LoVo (cell line): ENCODE measurements at regions not wholly inside any gene's neighbourhood (a gene's known extent, or its start where the extent isn't known, plus 50 kb on each side); places are given as distances from the start of the nearest gene placed in this dataset.
A peak's percentile ranks its signal among the peaks of the same experiment; 100 is the strongest.
"Not testable (repeated sequence)": the region's sequence is repeated elsewhere in the genome, so short reads cannot be mapped to it uniquely, and the experiment has no call there.

Source experiments
- DNase-seq: peaks from one replicate; pipeline ENCODE4 v3.0.0-alpha.2; 2016; ENCODE audit warnings: low spot score

- DNase-seq = no peak
Measured at GRCh38 chr3:174336784-174337183, 522.4 kb upstream of the NAALADL2 start.

DNA sequence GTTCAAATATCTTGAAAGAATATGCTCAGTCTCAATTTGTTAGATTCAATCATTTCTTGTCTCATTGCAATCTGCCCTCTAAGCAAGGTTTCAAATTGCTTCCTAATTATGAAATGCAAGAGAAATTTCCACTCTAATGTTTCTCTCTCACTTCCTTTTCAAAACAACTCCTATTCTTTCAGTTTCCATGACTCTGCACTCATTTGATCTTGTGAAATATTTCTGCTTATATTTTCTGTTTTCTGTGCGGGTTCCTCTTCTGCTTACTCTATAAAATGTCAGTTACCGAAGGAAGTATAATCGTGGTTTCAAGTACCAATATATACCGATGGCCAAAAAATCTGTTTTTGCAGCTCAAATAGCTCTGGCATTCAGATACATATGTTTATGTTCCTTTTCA lies 521.9 kb upstream of the NAALADL2 start:
- DNase-seq = no peak

DNA sequence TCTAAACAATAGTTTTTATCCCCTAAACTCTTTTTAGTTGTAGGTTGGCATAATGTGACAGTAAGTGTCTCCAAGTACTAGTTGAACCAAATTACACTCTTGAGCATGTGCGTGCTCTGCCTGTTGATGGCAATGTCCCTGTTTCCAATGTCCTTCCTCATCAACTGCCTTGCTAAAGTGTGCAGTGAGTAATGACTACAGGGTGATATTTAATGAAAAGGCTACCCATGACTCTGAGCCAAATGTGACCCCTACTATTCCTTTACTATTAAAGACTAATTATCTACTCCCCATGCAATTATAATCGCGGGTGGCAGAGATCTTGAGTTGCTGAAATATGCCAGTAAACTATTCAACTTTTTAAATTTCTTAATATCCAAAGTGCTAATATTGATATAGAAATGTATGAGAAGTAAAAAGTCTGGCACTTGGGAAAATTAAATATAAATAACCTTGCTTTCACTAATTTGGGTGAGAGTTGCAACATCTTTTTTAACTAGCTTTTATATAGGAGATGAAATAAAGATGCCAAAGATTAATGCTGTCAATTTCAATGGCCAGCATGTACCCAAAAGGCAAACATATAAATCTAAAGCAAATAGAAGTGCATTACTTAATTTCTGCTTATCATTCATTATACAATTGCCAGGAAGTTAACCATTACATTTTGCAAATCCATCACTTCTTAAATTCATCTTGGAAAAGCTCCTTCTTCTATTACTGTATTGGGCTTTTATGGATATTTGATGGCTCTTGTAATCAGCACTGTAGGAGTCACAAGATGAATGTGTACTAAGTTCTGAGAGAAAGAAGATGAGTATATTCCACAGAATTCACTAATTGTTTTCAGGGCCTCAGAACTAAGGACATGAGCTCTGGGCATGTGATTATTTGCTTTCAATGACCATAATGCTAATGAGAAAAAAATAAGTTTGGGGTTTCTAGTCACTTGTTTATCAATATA lies 518.2 kb upstream of the NAALADL2 start:
- no peak for DNase-seq

GRCh38 chr3:174342171-174342570 lies 517.0 kb upstream of the NAALADL2 start:
- DNase-seq = no peak

DNA sequence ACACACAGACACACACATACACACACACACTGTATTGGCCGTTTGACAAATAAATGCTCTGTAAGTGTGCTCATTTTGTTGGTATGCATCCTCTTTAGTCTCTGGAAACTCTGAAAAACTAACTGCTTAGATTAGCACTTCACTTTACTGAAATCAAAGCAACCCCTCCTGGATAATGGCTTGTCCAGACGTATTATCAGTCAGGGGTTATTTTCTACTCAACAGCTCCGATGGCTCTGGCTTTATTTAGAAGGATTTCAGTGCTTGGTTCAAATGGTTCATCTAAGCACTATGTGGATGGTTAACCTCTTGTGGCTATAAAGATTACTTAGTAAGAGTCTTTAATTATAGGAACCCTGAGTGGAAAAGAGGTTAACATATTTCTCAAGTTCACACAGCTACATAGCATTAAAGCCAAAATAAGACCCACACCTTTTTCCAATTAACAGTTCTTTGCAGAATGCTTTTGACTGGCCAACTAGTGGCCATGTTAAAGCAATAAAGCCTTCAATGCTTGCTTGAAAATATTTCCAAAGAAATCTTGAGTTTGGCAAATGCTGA lies 516.1 kb upstream of the NAALADL2 start:
- DNase-seq = no peak

- no peak for DNase-seq
Measured at GRCh38 chr3:174346141-174346540, 513.0 kb upstream of the NAALADL2 start.

DNA sequence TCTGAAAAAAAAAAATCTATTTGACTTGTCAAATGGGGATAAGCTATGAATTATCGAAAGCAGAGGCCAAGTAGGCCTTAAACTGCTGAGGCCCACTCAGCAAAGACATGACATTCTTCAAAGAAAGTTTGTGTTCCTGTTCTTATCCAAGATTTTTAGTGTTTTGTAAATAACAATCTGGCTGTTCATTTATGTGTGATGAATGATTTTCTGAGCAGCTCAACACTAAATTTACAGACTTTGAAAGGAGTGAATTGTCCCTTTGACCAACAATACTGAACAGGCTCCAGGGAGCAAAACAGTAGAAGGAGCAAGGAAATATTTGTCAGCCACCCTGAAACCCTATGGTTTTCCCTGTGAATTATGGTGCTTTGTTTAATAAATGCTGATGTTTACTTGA lies 512.6 kb upstream of the NAALADL2 start:
- no peak for DNase-seq

DNA sequence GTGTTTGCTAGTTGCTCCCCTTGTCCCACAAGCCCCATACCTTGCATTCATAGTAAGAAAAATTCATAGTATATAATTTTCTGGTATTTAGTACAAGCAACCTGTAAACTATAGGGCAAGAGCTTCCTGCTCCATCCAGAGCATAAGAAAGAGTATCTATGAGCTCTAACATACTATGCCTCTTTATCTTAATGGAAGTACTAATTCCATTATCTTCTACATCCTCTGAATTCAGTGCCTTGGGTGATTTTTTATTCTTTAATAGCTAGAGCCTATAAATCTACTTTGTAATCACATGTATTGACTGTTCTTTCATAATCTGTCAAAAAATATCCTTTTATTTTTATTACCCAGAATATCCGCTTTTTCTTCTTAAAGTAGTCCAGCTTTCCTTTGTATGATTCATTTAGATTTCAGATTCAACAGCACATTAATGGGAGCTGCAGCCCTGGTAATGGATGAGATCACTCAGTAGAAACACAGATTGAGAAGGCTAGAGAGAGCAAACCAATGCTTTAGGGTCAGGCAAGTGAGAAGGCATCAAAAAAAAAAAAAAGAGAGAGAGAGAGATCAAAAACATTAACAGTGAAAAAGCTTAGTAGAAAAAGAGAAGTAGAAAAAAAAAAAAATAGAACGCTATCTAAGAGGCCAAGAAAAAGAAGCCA lies 511.5 kb upstream of the NAALADL2 start:
- no peak for DNase-seq

DNA sequence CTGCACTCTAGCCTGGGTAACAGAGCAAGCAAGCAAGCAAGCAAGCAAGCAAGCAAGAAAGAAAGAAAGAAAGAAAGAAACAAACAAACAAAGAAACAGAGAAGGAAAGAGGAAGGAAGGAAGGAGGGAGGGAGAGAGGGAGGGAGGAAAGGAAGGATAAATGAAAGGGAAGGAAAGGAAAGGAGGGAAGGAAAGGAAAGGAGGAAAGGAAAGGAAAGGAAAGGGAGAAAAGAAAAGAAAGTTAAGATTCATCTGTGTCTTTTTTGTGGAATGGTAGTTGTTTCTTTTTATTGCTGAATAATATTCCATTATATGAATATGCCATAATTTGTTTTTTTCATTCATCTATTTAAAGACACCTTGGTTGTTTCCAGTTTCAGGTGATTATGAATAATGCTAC lies 506.9 kb upstream of the NAALADL2 start:
- DNase-seq = no peak

DNA sequence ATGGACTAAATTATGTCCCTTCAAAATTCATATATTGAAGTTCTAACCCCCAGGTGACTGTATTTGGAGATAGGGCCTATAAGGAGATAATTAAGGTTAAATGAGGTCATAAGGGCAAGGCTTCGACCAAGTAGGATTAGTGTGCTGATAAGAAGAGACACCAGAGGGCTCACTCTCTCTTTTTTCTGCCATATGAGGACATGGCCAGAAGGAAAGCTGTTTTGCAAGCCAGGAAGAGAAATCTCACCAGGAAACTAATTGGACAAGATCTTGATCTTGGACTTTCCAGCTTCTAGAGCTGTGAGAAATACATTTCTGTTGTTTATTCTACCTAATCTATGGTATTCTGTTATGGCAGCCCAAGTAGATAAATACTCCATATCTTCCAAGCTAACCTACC lies 503.6 kb upstream of the NAALADL2 start:
- DNase-seq = peak; percentile 34

GRCh38 chr3:174356596-174356995 lies 502.5 kb upstream of the NAALADL2 start:
- DNase-seq = no peak

- DNase-seq = no peak
Measured at GRCh38 chr3:174358252-174358651, 500.9 kb upstream of the NAALADL2 start.

DNA sequence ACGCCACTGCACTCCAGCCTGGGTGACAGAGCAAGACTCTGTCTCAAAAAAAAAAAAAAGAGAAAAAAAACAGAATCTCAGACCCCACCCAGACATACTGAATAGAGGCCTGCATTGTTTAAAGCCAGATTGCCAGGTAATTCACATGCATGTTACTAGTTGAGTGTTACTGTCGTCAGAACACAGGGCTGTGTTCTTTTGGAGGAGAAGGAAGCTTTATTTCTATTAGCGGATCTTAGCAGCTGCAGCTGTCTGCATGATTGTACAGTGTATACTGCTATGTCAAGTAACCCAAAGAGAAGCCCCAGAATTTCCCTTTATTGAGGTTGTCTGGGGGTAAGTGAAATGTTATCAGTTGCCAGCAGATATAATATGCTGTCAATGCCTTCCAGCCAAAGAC lies 496.6 kb upstream of the NAALADL2 start:
- DNase-seq = no peak

DNA sequence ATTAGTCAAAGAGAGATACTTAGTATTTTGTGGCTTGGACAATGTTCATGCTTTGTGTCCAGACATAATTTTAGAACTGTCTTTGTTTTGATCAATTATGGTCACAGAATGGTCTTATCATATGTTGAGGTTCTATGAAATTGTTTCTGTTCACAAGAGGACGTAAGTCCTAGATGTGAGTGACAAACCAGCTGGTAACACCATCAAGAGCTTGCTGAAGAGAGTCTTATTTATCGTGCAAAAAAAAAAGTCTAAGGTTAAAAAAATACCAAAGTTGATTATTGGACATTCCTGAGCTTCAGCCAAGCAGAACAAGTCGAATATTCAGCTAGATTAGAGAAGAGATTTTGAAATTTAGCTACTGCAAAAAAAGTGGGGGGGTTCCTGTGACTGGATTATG lies 495.9 kb upstream of the NAALADL2 start:
- DNase-seq = no peak

DNA sequence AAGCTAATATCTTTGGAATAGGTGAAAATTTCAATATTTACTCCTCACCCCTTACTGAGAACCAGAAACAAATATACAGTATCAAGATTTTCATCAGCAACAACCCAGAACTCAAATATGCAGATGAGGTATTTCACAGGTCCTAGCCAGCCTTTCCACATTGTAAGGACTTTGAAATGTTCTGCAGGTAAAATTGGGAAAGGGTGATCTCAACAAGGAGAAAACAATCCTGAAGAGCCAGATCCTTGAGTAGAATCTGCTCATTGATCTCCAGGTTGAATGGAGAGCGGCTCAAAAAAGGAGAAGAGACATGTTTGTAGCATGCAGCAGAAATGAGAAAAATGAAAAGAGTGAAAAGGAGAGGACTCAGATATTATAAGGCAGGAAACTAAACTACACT lies 493.3 kb upstream of the NAALADL2 start:
- no peak for DNase-seq

DNA sequence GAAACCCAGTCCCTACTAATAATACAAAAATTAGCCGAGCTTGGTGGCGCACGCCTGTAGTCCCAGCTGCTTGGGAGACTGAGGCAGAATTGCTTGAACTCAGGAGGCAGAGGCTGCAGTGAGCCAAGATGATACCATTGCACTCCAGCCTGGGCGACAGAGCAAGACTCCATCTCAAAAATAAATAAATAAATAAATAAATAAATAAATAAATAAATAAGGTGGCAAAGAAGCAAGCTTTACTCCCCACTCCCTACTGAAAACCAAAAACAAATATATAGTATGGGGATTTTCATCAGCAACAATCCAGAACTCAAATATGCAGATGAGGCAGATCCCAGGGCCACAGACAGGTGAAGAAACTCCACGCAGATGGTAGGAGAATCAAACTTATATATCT lies 492.2 kb upstream of the NAALADL2 start:
- DNase-seq = not testable (repeated sequence)

DNA sequence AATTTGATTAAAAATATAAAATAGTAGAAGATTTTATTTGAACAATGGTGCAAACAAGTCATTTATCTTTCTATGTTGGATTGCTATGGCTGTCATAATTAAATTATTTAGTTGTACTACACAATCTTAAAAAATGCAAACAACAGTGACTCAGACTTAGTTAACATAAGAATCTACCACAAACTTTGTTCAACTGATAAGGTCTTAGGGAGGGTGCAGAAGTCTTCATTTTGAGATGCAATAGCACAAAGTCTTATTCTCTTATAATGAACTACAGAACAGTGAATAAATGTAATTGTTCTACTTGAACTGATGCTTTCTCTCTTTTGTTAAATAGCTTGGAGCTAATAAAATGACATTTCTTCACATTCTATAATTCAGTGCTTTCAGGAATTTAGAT lies 482.8 kb upstream of the NAALADL2 start:
- no peak for DNase-seq

DNA sequence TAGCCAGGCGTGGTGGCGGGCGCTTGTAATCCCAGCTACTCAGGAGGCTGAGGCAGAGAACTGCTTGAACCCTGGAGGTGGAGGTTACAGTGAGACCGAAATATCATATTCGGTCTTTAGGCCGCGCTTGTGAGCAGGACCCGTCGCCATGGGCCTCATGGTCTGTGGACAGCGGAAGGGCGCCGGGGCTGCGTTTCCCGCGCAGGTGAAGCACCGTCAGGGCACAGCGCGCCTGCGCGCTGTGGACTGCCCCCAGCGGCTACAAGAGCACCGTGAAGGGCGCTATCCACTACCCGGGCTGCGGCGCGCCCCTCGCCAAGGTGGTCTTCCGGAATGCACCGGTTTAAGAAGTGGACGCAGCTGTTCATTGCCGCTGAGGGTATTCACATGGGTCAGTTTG lies 482.0 kb upstream of the NAALADL2 start:
- DNase-seq = no peak

GRCh38 chr3:174377684-174378083 lies 481.4 kb upstream of the NAALADL2 start:
- DNase-seq = no peak

- no peak for DNase-seq
Measured at GRCh38 chr3:174382878-174383277, 476.3 kb upstream of the NAALADL2 start.

DNA sequence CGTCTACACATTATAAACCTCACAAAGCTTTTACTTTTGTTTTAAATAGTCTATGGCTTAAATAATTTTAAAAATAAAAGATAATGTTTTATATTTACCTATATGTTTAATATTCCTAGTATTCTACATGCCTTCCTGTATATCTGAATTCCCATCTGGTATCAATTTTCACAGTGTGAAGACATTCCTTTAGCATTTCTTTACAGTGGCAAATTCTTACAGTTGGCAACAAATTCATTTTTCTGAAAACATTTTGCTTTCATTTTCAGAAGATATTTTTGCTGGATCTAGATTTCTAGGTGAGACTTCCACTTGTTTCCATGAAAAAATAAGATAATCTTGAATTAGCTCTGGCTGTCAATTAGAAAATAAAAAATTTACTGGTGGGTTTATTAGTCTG lies 471.4 kb upstream of the NAALADL2 start:
- no peak for DNase-seq

- DNase-seq = peak; percentile 39
Measured at GRCh38 chr3:174397848-174398247, 461.3 kb upstream of the NAALADL2 start.

DNA sequence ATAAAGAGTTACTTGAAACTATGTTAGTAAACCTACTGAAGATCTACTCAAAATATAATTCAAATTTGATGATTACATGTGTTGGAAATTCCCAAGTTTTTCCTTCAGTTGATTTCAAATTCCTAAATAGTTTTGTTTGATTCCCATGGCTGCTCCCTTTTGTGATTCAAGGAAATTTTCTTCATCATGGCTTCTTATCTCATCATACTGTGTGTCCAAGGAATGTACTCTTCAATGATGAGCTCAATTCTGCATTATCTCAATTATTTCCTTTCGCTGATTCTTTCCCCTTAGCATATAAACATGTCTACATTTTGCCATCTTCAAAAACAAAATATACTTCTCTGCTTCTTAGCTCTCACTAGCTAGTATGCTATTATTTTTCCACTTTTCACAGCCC lies 460.4 kb upstream of the NAALADL2 start:
- DNase-seq = no peak
